ENCODE measurements at regions not wholly inside any gene's neighbourhood (a gene's known extent, or its start where the extent isn't known, plus 50 kb on each side); places are given as distances from the start of the nearest gene placed in this dataset.

DNA sequence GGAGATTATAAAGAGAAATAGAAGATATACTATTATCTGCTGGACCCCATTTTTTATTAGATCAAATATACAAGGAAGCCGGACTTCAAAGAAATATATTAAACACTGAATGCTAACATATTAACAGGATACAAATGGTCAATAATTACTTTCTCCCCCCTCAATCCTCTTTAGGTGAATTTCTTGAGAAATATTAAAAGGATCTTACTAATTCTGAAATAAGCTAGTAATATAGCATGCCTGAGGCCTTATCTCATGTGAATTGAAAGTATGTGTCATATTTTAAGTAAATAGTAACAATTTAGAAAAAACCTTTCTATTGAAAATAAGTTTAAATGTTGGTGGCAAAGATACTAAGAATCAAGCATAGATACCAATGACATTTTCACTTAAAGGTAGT, 954.7 kb upstream of the MAN1A1 start:
- H3K27me3 ChIP-seq = no peaks in the 10 kb centered on the region
- DNase-seq = no peak
- H3K4me1 ChIP-seq = no peaks in the 10 kb centered on the region
- no peak overlapping the region for H3K27ac ChIP-seq
- H3K36me3 ChIP-seq = no peaks in the 10 kb centered on the region
- no peaks in the 10 kb centered on the region for H3K9me3 ChIP-seq
- TF ChIP-seq, protein P1, sequence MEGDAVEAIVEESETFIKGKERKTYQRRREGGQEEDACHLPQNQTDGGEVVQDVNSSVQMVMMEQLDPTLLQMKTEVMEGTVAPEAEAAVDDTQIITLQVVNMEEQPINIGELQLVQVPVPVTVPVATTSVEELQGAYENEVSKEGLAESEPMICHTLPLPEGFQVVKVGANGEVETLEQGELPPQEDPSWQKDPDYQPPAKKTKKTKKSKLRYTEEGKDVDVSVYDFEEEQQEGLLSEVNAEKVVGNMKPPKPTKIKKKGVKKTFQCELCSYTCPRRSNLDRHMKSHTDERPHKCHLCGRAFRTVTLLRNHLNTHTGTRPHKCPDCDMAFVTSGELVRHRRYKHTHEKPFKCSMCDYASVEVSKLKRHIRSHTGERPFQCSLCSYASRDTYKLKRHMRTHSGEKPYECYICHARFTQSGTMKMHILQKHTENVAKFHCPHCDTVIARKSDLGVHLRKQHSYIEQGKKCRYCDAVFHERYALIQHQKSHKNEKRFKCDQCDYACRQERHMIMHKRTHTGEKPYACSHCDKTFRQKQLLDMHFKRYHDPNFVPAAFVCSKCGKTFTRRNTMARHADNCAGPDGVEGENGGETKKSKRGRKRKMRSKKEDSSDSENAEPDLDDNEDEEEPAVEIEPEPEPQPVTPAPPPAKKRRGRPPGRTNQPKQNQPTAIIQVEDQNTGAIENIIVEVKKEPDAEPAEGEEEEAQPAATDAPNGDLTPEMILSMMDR (IDR thresholded peaks at IDR 0.05) = no peak
- H3K9ac ChIP-seq (ENCODE audit: low read depth in 2 of 2, low read length in 2 of 2) = no peak overlapping the region
- no peak overlapping the region for H3K4me3 ChIP-seq
- intact Hi-C loops (cut with DNase I) = no loop called here

DNA sequence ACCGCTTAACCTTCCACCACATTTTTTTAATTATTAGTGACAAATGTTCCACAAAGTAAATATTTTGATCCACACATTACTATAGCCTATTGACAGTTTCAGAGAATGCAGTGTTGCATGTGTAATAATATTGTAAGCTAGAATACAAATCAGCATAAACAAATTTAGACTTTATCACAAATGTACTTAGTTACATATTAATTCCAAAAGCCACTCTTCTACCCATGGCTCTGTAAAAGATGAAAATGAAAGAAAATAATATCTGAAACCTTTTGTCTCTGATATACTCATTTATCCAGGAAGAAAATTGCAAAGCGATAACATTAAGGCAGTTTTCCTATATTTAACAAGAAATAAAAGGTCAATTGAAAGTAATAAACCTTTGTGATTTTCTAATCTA, 954.0 kb upstream of the MAN1A1 start:
- Histone ChIP-seq H3K9ac (ENCODE audit: low read depth in 2 of 2, low read length in 2 of 2) (no peak overlapping the region), H3K27ac (no peak overlapping the region), H3K36me3 (no peaks in the 10 kb centered on the region), H3K27me3 (no peaks in the 10 kb centered on the region), H3K4me3 (no peak overlapping the region), H3K9me3 (no peaks in the 10 kb centered on the region), H3K4me1 (no peaks in the 10 kb centered on the region)
- DNase-seq = no peak
- intact Hi-C loops (cut with DNase I) = no loop called here
- TF ChIP-seq, protein P1 (IDR thresholded peaks at IDR 0.05) = no peak

DNA sequence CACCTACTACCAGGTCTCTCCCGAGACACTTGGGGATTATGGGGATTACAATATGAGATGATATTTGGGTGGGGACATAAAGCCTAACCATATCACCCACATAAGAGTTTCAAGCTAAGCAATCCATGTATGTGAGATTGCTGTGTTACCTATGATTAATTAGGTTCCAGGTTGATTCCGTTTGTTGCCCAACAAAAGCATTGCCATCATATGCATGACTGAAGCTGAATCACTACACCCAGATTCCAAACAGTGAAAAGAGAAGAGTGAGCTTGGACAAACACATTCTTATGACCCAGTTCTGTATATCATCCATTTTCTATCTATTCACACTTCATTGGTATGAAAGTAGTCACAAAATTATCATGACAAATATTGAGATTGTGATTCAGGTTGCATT, 952.5 kb upstream of the MAN1A1 start:
- Histone ChIP-seq H3K27me3 (no peaks in the 10 kb centered on the region), H3K9ac (ENCODE audit: low read depth in 2 of 2, low read length in 2 of 2) (no peak overlapping the region), H3K9me3 (no peaks in the 10 kb centered on the region), H3K27ac (no peak overlapping the region), H3K36me3 (no peaks in the 10 kb centered on the region), H3K4me3 (no peak overlapping the region), H3K4me1 (no peaks in the 10 kb centered on the region)
- TF ChIP-seq, protein P1 (IDR thresholded peaks at IDR 0.05) = no peak
- intact Hi-C loops (cut with DNase I) = no loop called here
- no peak for DNase-seq

DNA sequence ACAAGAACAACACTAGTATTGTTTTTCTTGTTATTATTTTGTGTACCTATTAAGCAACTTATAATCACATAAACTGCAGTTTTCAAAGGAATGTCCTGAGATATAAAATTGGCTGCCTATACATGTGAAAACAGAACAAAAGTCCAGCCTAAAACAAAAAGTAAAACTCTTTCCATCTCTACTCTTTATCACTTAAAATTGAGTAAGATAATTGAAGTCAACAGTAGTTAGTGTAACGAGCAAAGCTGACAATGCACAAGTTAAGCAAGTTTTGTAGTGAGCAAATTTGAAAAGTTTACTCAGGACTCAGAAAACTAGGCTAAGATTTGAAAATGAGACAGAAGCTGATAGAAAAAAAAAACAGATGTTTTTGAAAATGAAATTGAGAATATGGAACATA, 941.4 kb upstream of the MAN1A1 start:
- no peaks in the 10 kb centered on the region for H3K4me1 ChIP-seq
- H3K9ac ChIP-seq (ENCODE audit: low read depth in 2 of 2, low read length in 2 of 2) = no peak overlapping the region
- H3K27ac ChIP-seq = no peak overlapping the region
- H3K27me3 ChIP-seq = no peaks in the 10 kb centered on the region
- DNase-seq = no peak
- H3K4me3 ChIP-seq = no peak overlapping the region
- no peaks in the 10 kb centered on the region for H3K36me3 ChIP-seq
- TF ChIP-seq, protein P1 (IDR thresholded peaks at IDR 0.05) = no peak
- H3K9me3 ChIP-seq = no peaks in the 10 kb centered on the region
- intact Hi-C loops (cut with DNase I) = no loop called here

DNA sequence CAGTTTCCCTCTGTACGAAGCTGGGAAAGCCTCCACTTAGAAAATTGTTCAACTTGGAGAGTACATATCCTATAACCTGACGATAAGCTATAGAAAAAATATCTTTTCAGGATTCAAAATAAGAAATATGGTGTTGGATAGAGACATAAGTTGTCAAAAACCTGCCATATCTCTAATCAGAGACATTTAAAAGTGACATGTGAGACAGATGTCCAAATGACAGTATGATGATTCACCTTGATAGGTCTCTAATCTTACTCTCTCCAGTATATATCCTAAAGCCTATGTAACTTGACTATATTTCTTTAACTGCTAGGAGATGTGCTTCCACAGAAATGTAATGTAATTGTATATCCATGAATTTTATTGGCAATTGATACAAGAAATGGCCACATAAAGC, 932.4 kb upstream of the MAN1A1 start:
- H3K9ac ChIP-seq (ENCODE audit: low read depth in 2 of 2, low read length in 2 of 2) = no peak overlapping the region
- no peaks in the 10 kb centered on the region for H3K27me3 ChIP-seq
- no peak for DNase-seq
- no peaks in the 10 kb centered on the region for H3K36me3 ChIP-seq
- no peaks in the 10 kb centered on the region for H3K4me1 ChIP-seq
- H3K9me3 ChIP-seq = no peaks in the 10 kb centered on the region
- intact Hi-C loops (cut with DNase I) = no loop called here
- H3K4me3 ChIP-seq = no peak overlapping the region
- no peak overlapping the region for H3K27ac ChIP-seq
- TF ChIP-seq, protein P1 (IDR thresholded peaks at IDR 0.05) = no peak

Data from colonic mucosa (tissue), 4 donors.